Effector memory CD4-positive, alpha-beta T cell (primary cell): ENCODE measurements at regions not wholly inside any gene's neighbourhood (a gene's known extent, or its start where the extent isn't known, plus 50 kb on each side); places are given as distances from the start of the nearest gene placed in this dataset.
"Not testable (repeated sequence)": the region's sequence is repeated elsewhere in the genome, so short reads cannot be mapped to it uniquely, and the experiment has no call there.

Experiments
- DNase-seq, 3 donors: peaks; one replicate each; pipeline ENCODE4 v3.0.0-alpha.2; 2020
- H3K27ac ChIP-seq: 2 replicates; pipeline ENCODE4 v1.7.0; 2013; ENCODE audit warnings: mild to moderate bottlenecking, low read length, moderate library complexity; ENCODE audit not compliant: insufficient read depth, poor library complexity, severe bottlenecking
- H3K27me3 ChIP-seq: replicated peaks from 2 replicates; pipeline ENCODE4 v1.7.0; 2013; ENCODE audit warnings: mild to moderate bottlenecking, low read length; ENCODE audit not compliant: insufficient read depth, control insufficient read depth, poor library complexity, severe bottlenecking
- H3K36me3 ChIP-seq: 2 replicates; pipeline ENCODE4 v1.7.0; 2013; ENCODE audit warnings: mild to moderate bottlenecking, low read length, moderate library complexity; ENCODE audit not compliant: control insufficient read depth, insufficient read depth
- H3K4me1 ChIP-seq: 2 replicates; pipeline ENCODE4 v1.7.0; 2013; ENCODE audit warnings: low read length, mild to moderate bottlenecking; ENCODE audit not compliant: control insufficient read depth, insufficient read depth, poor library complexity, severe bottlenecking
- H3K4me3 ChIP-seq: 2 replicates; pipeline ENCODE4 v1.7.0; 2013; ENCODE audit warnings: low read length, low read depth, mild to moderate bottlenecking; ENCODE audit not compliant: insufficient read depth, poor library complexity, severe bottlenecking
- H3K9me3 ChIP-seq: 2 replicates; pipeline ENCODE4 v1.7.0; 2013; ENCODE audit warnings: mild to moderate bottlenecking, low read length, moderate library complexity; ENCODE audit not compliant: control insufficient read depth

- Histone ChIP-seq H3K9me3 (no peaks in the 10 kb centered on the region), H3K4me1 (no peaks in the 10 kb centered on the region), H3K36me3 (no peaks in the 10 kb centered on the region), H3K27me3 (no peaks in the 10 kb centered on the region), H3K4me3 (no peak overlapping the region), H3K27ac (no peak overlapping the region)
- no peak for DNase-seq
These were observed 147.7 kb upstream of the SLC1A3 start for GRCh38 chr5:36458746-36459145.

DNA sequence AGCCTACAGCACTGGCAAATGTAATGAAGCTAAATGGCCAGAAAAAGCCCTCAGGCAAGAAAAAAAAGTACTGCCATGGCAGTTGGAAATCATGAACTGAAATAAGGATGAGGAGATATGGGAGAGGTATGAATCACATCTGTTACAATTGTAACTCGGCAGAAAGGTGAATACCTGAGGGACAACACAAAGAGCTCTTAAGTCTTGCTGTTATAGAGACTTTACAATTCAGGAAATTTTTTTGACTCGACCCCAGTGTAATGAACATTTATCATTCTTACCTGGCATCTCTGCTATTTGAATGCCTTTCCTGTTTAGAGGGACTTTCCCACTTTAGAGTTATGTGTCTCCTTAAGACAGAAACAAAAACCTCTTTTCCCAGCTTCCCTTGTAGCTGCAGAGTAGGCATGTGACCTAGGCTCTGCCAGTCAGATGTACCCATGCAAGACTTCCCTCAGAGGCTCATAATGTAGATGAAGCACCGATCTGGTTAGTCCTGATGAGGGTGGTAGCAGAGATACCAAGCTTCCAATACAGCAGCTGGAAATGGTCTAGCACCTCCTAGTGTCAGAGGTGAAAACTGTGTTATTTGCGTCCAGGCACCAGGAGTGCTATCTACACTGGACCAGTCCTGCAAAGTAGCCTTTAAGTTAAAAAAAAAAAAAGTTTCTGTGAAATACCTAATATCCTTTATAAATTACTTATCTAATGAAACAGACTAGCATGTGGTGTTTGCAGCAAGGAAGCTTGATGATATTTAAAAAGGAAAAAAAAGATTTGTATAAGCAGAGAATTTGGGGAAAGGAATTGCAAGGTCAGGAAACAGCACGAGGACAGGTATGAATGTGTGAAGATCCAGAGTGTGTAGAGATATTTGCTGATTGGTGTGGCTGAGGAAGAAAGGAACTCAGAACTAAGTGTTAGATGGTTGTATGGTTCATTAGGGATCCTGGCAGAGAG is 146.9 kb upstream of the SLC1A3 start:
- no peak for DNase-seq
- no peaks in the 10 kb centered on the region for H3K4me1 ChIP-seq
- H3K4me3 ChIP-seq, result no peak overlapping the region
- no peak overlapping the region for H3K27ac ChIP-seq
- no peaks in the 10 kb centered on the region for H3K27me3 ChIP-seq
- no peaks in the 10 kb centered on the region for H3K36me3 ChIP-seq
- no peaks in the 10 kb centered on the region for H3K9me3 ChIP-seq

DNA sequence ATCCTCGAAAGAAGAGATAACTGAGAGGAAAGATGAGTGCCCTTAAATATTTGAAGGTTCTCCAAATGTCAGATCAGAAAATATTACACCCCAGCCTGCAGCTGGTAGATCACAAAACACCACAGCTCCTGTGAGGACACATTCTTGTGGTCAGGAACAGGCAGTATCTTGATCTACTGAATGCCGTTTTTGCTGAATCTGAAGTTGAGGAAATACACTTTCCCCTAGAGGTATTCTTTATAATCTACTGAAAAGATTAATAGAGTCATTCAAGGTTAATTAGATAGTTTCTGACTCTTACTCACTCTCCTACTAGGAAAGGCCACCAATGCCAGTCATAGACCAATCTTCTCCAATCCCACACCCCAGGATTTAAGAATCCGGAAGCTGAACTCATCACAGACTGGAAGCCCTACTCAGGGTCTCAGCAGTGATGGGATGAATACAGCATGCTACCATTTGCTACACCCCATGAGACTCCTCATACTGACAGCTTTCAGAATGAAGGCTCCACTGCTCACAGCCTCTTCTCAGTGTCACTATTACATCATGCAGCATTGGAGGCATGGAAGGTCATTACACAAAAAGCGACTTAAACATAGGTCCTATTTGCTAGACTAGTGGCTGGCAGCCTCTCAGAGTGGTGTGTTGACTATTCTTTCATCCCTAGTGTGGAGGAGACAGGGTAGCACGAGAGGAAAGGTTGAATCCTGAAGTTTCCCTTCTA is 143.9 kb upstream of the SLC1A3 start:
- Histone ChIP-seq H3K9me3 (no peaks in the 10 kb centered on the region), H3K27ac (no peak overlapping the region), H3K4me3 (no peak overlapping the region), H3K36me3 (no peaks in the 10 kb centered on the region), H3K27me3 (no peaks in the 10 kb centered on the region), H3K4me1 (no peaks in the 10 kb centered on the region)
- no peak for DNase-seq

DNA sequence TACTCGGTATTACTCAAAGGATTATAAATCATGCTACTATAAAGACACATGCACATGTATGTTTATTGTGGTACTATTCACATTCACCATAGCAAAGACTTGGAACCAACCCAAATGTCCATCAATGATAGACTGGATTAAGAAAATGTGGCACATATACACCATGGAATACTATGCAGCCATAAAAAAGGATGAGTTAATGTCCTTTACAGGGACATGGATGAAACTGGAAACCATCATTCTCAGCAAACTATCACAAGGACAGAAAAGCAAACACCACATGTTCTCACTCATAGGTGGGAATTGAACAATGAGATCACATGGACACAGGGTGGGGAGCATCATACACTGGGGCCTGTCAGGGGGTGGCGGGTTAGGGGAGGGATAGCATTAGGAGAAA is 130.5 kb upstream of the SLC1A3 start:
- H3K27me3 ChIP-seq, H3K4me1 ChIP-seq, H3K9me3 ChIP-seq, H3K36me3 ChIP-seq, H3K27ac ChIP-seq, H3K4me3 ChIP-seq, DNase-seq: not testable (repeated sequence)

GRCh38 chr5:36478646-36479317 is 127.6 kb upstream of the SLC1A3 start:
- Histone ChIP-seq H3K4me1 (no peaks in the 10 kb centered on the region), H3K9me3 (no peaks in the 10 kb centered on the region)

DNA sequence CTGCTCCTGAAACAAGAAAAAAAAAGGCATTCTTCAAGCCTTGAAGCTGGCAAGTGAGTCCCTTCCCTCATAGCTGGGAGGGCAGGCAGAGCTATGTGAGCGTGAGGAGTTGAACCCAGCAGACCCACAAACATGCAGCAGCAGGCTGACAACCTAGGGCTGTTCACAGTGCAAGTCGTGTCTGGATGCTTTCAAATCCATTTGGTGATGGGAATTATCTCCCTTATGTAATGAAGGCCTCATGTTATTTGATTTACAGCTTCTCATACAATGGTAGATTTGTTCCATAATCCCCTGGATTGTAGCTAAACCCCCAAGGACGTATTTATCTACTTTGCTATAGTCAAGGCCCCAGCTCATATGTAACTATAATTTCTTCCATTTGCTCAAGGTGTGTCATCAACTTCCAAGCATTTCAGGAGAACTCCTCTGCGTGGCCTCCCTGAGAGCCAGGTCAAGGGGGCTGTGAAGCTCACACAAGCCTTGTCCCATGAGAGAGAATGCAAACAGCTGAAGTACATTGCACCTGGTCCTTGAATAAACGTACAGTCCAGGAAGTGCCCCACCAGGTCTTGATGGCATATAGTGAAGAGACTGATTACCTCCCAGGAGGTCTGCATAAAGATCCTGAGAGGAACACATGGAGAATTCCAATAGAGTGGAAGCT is 124.8 kb upstream of the SLC1A3 start:
- no peaks in the 10 kb centered on the region for H3K27me3 ChIP-seq
- H3K4me3 ChIP-seq, result no peak overlapping the region
- H3K36me3 ChIP-seq, result no peaks in the 10 kb centered on the region
- no peaks in the 10 kb centered on the region for H3K4me1 ChIP-seq
- H3K27ac ChIP-seq, result no peak overlapping the region
- no peak for DNase-seq
- H3K9me3 ChIP-seq, result no peaks in the 10 kb centered on the region

More at GRCh38 chr5:36478646-36479317, 127.6 kb upstream of the SLC1A3 start:
- Histone ChIP-seq H3K36me3 (no peaks in the 10 kb centered on the region), H3K27me3 (no peaks in the 10 kb centered on the region), H3K27ac (no peak overlapping the region), H3K4me3 (no peak overlapping the region)
- no peak for DNase-seq

DNA sequence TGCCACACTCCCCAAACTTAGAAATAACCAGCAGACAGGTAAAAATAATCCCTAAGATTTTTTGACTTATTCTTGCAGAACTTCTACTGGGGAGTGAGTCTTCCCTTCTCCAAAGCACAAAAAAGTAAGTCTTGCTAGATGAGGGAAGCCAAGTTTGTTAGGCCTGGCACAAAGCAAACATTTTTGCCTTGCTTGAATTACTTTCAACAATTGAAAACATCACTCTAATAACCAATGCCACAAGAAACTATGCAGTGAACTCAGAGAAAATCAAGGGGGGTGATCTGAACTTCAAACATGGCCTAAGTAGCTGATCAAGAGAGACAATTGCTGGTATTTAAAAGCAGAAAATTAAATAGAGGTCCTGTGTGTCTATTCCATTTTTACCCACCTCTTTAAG is 123.6 kb upstream of the SLC1A3 start:
- no peaks in the 10 kb centered on the region for H3K27me3 ChIP-seq
- no peak for DNase-seq
- no peaks in the 10 kb centered on the region for H3K36me3 ChIP-seq
- no peak overlapping the region for H3K27ac ChIP-seq
- H3K9me3 ChIP-seq, result no peaks in the 10 kb centered on the region
- no peak overlapping the region for H3K4me3 ChIP-seq
- H3K4me1 ChIP-seq, result no peaks in the 10 kb centered on the region

- H3K27me3 ChIP-seq, result no peaks in the 10 kb centered on the region
- H3K4me3 ChIP-seq, result no peak overlapping the region
These were observed 116.9 kb upstream of the SLC1A3 start for GRCh38 chr5:36489505-36489904.

GRCh38 chr5:36491856-36492255 is 114.5 kb upstream of the SLC1A3 start:
- DNase-seq, result no peak
- Histone ChIP-seq H3K27ac (no peak overlapping the region), H3K4me3 (no peak overlapping the region), H3K4me1 (no peaks in the 10 kb centered on the region), H3K36me3 (no peaks in the 10 kb centered on the region), H3K9me3 (no peaks in the 10 kb centered on the region), H3K27me3 (no peaks in the 10 kb centered on the region)

More at GRCh38 chr5:36489505-36489904, 116.9 kb upstream of the SLC1A3 start:
- no peak overlapping the region for H3K27ac ChIP-seq
- DNase-seq, result no peak
- no peaks in the 10 kb centered on the region for H3K4me1 ChIP-seq
- no peaks in the 10 kb centered on the region for H3K9me3 ChIP-seq
- no peaks in the 10 kb centered on the region for H3K36me3 ChIP-seq
